Uterus (tissue), 2 donors: ENCODE measurements at regions not wholly inside any gene's neighbourhood (a gene's known extent, or its start where the extent isn't known, plus 50 kb on each side); places are given as distances from the start of the nearest gene placed in this dataset.
"Not testable (repeated sequence)": the region's sequence is repeated elsewhere in the genome, so short reads cannot be mapped to it uniquely, and the experiment has no call there.

Experiments
- POLR2A ChIP-seq, 2 donors: fragments of 450-650 bp; IDR thresholded peaks; one replicate each; pipeline ENCODE4 v1.6.1; 2016; ENCODE audit warnings: antibody characterized with exemption in 2 of 2, mild to moderate bottlenecking in 1 of 2, moderate library complexity in 1 of 2
- TF ChIP-seq, protein P1 (sequence below), 4 experiments: fragments of 200-600 bp in 2 of 4; fragments of 450-650 bp in 2 of 4; sonication (generic) in 2 of 4; IDR thresholded peaks; one replicate each; pipeline ENCODE4 v1.5.1; 2016 to 2019; ENCODE audit warnings: antibody characterized with exemption in 4 of 4, mild to moderate bottlenecking in 2 of 4, moderate library complexity in 1 of 4

GRCh38 chr3:75394562-75395360, 269.4 kb upstream of the FRG2C start:
- TF ChIP-seq, protein P1, sequence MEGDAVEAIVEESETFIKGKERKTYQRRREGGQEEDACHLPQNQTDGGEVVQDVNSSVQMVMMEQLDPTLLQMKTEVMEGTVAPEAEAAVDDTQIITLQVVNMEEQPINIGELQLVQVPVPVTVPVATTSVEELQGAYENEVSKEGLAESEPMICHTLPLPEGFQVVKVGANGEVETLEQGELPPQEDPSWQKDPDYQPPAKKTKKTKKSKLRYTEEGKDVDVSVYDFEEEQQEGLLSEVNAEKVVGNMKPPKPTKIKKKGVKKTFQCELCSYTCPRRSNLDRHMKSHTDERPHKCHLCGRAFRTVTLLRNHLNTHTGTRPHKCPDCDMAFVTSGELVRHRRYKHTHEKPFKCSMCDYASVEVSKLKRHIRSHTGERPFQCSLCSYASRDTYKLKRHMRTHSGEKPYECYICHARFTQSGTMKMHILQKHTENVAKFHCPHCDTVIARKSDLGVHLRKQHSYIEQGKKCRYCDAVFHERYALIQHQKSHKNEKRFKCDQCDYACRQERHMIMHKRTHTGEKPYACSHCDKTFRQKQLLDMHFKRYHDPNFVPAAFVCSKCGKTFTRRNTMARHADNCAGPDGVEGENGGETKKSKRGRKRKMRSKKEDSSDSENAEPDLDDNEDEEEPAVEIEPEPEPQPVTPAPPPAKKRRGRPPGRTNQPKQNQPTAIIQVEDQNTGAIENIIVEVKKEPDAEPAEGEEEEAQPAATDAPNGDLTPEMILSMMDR (IDR thresholded peaks at IDR 0.05), result not testable (repeated sequence)
- not testable (repeated sequence) for TF ChIP-seq POLR2A (IDR thresholded peaks at IDR 0.05)
